ENCODE measurements at regions not wholly inside any gene's neighbourhood (a gene's known extent, or its start where the extent isn't known, plus 50 kb on each side); places are given as distances from the start of the nearest gene placed in this dataset.

- DNase-seq: no peak
- H3K4me3 ChIP-seq: peak overlapping the region in 1 of 8 donors; percentile 33
- no peaks in the 10 kb centered on the region for H3K9me3 ChIP-seq
- peaks cover 0 to 4% (median 0%) of the 10 kb centered on the region in 7 donors for H3K27me3 ChIP-seq (replicated peaks in 1 of 7)
- TF ChIP-seq CTCF (IDR thresholded peaks at IDR 0.05 in 8 of 11, conservative IDR thresholded peaks at IDR 0.05 in 3 of 11) (no peak), POLR2AphosphoS5 (IDR thresholded peaks at IDR 0.05) (no peak), POLR2A (IDR thresholded peaks at IDR 0.05) (no peak)
- H3K36me3 ChIP-seq: no peaks in the 10 kb centered on the region
- peaks cover 15 to 63% (median 28%) of the 10 kb centered on the region in 6 donors for H3K4me1 ChIP-seq
- WGBS, 5 donors: 46 to 72% (median 64%) methylated on average over 5 of the region's 5 CpGs
- intact Hi-C loops (cut with DNase I; ENCODE audit: low total_unique reads): no loop called here
- peak overlapping the region in 7 of 8 donors; percentile 69 to 87 (median 75) for H3K27ac ChIP-seq
Measured at GRCh38 chr20:1811621-1812498, 83.3 kb upstream of the SIRPA start.

- Histone ChIP-seq H3K27ac (peak overlapping the region in 7 of 8 donors; percentile 69 to 87 (median 75)), H3K27me3 (replicated peaks in 1 of 7) (no peaks in the 10 kb centered on the region), H3K4me3 (peak overlapping the region in 1 of 8 donors; percentile 33), H3K36me3 (no peaks in the 10 kb centered on the region), H3K9me3 (no peaks in the 10 kb centered on the region), H3K4me1 (peaks cover 15 to 55% (median 23%) of the 10 kb centered on the region in 6 donors)
- WGBS, 5 donors: 5 to 8% (median 7%) methylated on average over 7 of the region's 7 CpGs
- TF ChIP-seq POLR2A (IDR thresholded peaks at IDR 0.05) (no peak), POLR2AphosphoS5 (IDR thresholded peaks at IDR 0.05) (peak in 1 of 3 donors; percentile 24)
- intact Hi-C loops (cut with DNase I; ENCODE audit: low total_unique reads): no loop called here
- no peak for DNase-seq
Measured at GRCh38 chr20:1810926-1811620, 84.1 kb upstream of the SIRPA start.

- TF ChIP-seq CTCF (IDR thresholded peaks at IDR 0.05 in 8 of 11, conservative IDR thresholded peaks at IDR 0.05 in 3 of 11) (no peak), POLR2AphosphoS5 (IDR thresholded peaks at IDR 0.05) (no peak), POLR2A (IDR thresholded peaks at IDR 0.05) (no peak)
- Histone ChIP-seq H3K9me3 (no peaks in the 10 kb centered on the region), H3K27me3 (replicated peaks in 1 of 7) (no peaks in the 10 kb centered on the region), H3K4me1 (peaks cover 15 to 53% (median 23%) of the 10 kb centered on the region in 6 donors), H3K4me3 (peak overlapping the region in 1 of 8 donors; percentile 33), H3K36me3 (no peaks in the 10 kb centered on the region), H3K27ac (peak overlapping the region in 7 of 8 donors; percentile 69 to 87 (median 75))
- intact Hi-C loops (cut with DNase I; ENCODE audit: low total_unique reads): no loop called here
- WGBS, 5 donors: 64 to 79% (median 69%) methylated on average over 5 of the region's 5 CpGs
- no peak for DNase-seq
Measured at GRCh38 chr20:1810572-1810925, 84.7 kb upstream of the SIRPA start.

GRCh38 chr20:1809611-1810510 lies 85.3 kb upstream of the SIRPA start:
- Histone ChIP-seq H3K4me1 (peaks cover 15 to 57% (median 23%) of the 10 kb centered on the region in 6 donors), H3K27me3 (replicated peaks in 1 of 7) (peaks cover 0 to 4% (median 0%) of the 10 kb centered on the region in 7 donors), H3K27ac (peak overlapping the region in 6 of 8 donors; percentile 69 to 87 (median 78)), H3K9me3 (no peaks in the 10 kb centered on the region), H3K4me3 (no peak overlapping the region), H3K36me3 (no peaks in the 10 kb centered on the region)
- WGBS, 5 donors: 84 to 92% (median 86%) methylated on average over 10 of the region's 10 CpGs
- intact Hi-C loops (cut with DNase I; ENCODE audit: low total_unique reads): no loop called here
- no peak for DNase-seq
- no peak for TF ChIP-seq POLR2AphosphoS5 (IDR thresholded peaks at IDR 0.05)
- TF ChIP-seq CTCF (IDR thresholded peaks at IDR 0.05 in 8 of 11, conservative IDR thresholded peaks at IDR 0.05 in 3 of 11): no peak
- TF ChIP-seq POLR2A (IDR thresholded peaks at IDR 0.05): no peak
